Neural cell (in vitro differentiated cells): ENCODE measurements at regions not wholly inside any gene's neighbourhood (a gene's known extent, or its start where the extent isn't known, plus 50 kb on each side); places are given as distances from the start of the nearest gene placed in this dataset.

Source experiments
- H2AFZ ChIP-seq: fragments of 200-600, 300-800 bp; sonication (generic), shearing (Covaris generic); 2 replicates; pipeline ENCODE4 v1.6.0; 2014; ENCODE audit warnings: low read depth, mild to moderate bottlenecking, antibody characterized with exemption, low read length, moderate library complexity
- H3F3A ChIP-seq: fragments of 200-600 bp; shearing (Covaris generic); 2 replicates; pipeline ENCODE4 v1.6.1; 2016; ENCODE audit warnings: mild to moderate bottlenecking, moderate library complexity, mixed read lengths, antibody characterized with exemption, low read length; ENCODE audit not compliant: insufficient read depth, poor library complexity, severe bottlenecking
- H3K27ac ChIP-seq: fragments of 200-600, 300-800 bp; sonication (generic), shearing (Covaris generic); 2 replicates; pipeline ENCODE4 v1.5.1; 2014; ENCODE audit warnings: mild to moderate bottlenecking, low read length, moderate library complexity
- H3K27me3 ChIP-seq: fragments of 300-800, 200-600 bp; sonication (generic), shearing (Covaris generic); 2 replicates; pipeline ENCODE4 v1.6.0; 2014; ENCODE audit warnings: mild to moderate bottlenecking, low read depth, low read length, moderate library complexity; ENCODE audit not compliant: insufficient read depth
- H3K36me3 ChIP-seq: fragments of 300-800, 200-600 bp; sonication (generic), shearing (Covaris generic); 2 replicates; pipeline ENCODE4 v1.5.1; 2014; ENCODE audit warnings: mild to moderate bottlenecking, antibody characterized with exemption, low read length, moderate library complexity; ENCODE audit not compliant: insufficient read depth
- H3K4me2 ChIP-seq: fragments of 300-800, 200-600 bp; sonication (generic), shearing (Covaris generic); 2 replicates; pipeline ENCODE4 v1.6.0; 2014; ENCODE audit warnings: mild to moderate bottlenecking, low read length
- H3K4me3 ChIP-seq: fragments of 300-800, 200-600 bp; sonication (generic), shearing (Covaris generic); 2 replicates; pipeline ENCODE4 v1.5.1; 2014; ENCODE audit warnings: mild to moderate bottlenecking, low read length, moderate library complexity
- H3K79me2 ChIP-seq: fragments of 200-600 bp; shearing (Covaris generic); replicated peaks from 2 replicates; pipeline ENCODE4 v1.6.0; 2014; ENCODE audit warnings: mild to moderate bottlenecking, low read length, moderate library complexity; ENCODE audit not compliant: insufficient read depth
- H3K9ac ChIP-seq: fragments of 300-800, 200-600 bp; sonication (generic), shearing (Covaris generic); 2 replicates; pipeline ENCODE4 v1.6.1; 2016; ENCODE audit warnings: mild to moderate bottlenecking, low read length, mixed read lengths
- H3K9me2 ChIP-seq: fragments of 200-600 bp; shearing (Covaris generic); 2 replicates; pipeline ENCODE4 v1.6.1; 2016; ENCODE audit warnings: mild to moderate bottlenecking, low read length, mixed read lengths; ENCODE audit not compliant: insufficient read depth
- H3K9me3 ChIP-seq: fragments of 200-600, 300-800 bp; sonication (generic), shearing (Covaris generic); 2 replicates; pipeline ENCODE4 v1.6.1; 2016; ENCODE audit warnings: mild to moderate bottlenecking, mixed run types, low read length, moderate library complexity, mixed read lengths
- H4K20me1 ChIP-seq: fragments of 200-600 bp; shearing (Covaris generic); 2 replicates; pipeline ENCODE4 v1.6.1; 2016; ENCODE audit warnings: mild to moderate bottlenecking, mixed run types; ENCODE audit not compliant: insufficient read depth
- CTCF ChIP-seq: fragments of 450-650 bp; IDR thresholded peaks from 2 replicates; pipeline ENCODE4 v1.5.1; 2014; ENCODE audit warnings: antibody characterized with exemption, mild to moderate bottlenecking, moderate library complexity; ENCODE audit not compliant: poor library complexity, severe bottlenecking
- EP300 ChIP-seq: fragments of 450-650 bp; conservative IDR thresholded peaks from 2 replicates; pipeline ENCODE4 v1.6.1; 2014; ENCODE audit warnings: antibody characterized with exemption, mild to moderate bottlenecking, moderate library complexity; ENCODE audit not compliant: poor library complexity, severe bottlenecking
- EZH2 ChIP-seq: fragments of 200-600, 300-800 bp; shearing (Covaris generic), sonication (generic); IDR thresholded peaks from 2 replicates; pipeline ENCODE4 v1.6.1; 2014; ENCODE audit warnings: antibody characterized with exemption, low read length, borderline replicate concordance, mild to moderate bottlenecking; ENCODE audit not compliant: insufficient read depth, poor library complexity, severe bottlenecking
- MXI1 ChIP-seq: fragments of 450-650 bp; conservative IDR thresholded peaks from 2 replicates; pipeline ENCODE4 v1.6.1; 2014; ENCODE audit warnings: antibody characterized with exemption, mild to moderate bottlenecking; ENCODE audit not compliant: poor library complexity, severe bottlenecking
- POLR2AphosphoS5 ChIP-seq: IDR thresholded peaks from 2 replicates; pipeline ENCODE4 v1.6.1; 2012
- RAD21 ChIP-seq: fragments of 450-650 bp; conservative IDR thresholded peaks from 2 replicates; pipeline ENCODE4 v1.6.1; 2014; ENCODE audit warnings: antibody characterized with exemption, mild to moderate bottlenecking, moderate library complexity
- REST ChIP-seq: IDR thresholded peaks from 2 replicates; pipeline ENCODE4 v1.6.1; 2012; ENCODE audit warnings: borderline replicate concordance
- SMC3 ChIP-seq: fragments of 450-650 bp; conservative IDR thresholded peaks from 2 replicates; pipeline ENCODE4 v1.6.1; 2014; ENCODE audit warnings: antibody characterized with exemption, mild to moderate bottlenecking, moderate library complexity; ENCODE audit not compliant: poor library complexity
- TAF1 ChIP-seq: IDR thresholded peaks from 2 replicates; pipeline ENCODE4 v1.6.1; 2012; ENCODE audit warnings: low read depth

- no peak overlapping the region for H3K27ac ChIP-seq
- no peaks in the 10 kb centered on the region for H4K20me1 ChIP-seq
- no peaks in the 10 kb centered on the region for H3K9me2 ChIP-seq
- TF ChIP-seq POLR2AphosphoS5 (no peak), EP300 (no peak), RAD21 (no peak), CTCF (no peak), SMC3 (no peak), TAF1 (no peak)
- no peaks in the 10 kb centered on the region for H3K79me2 ChIP-seq
- H3K36me3 ChIP-seq = no peaks in the 10 kb centered on the region
- H3K27me3 ChIP-seq = no peaks in the 10 kb centered on the region
- H3K9me3 ChIP-seq = no peaks in the 10 kb centered on the region
- H2AFZ ChIP-seq = no peak overlapping the region
- H3K9ac ChIP-seq = no peak overlapping the region
- no peak overlapping the region for H3K4me3 ChIP-seq
- no peaks in the 10 kb centered on the region for H3F3A ChIP-seq
- H3K4me2 ChIP-seq = no peak overlapping the region
Measured at GRCh38 chr11:91303749-91304148, 920.9 kb upstream of the FAT3 start.

GRCh38 chr11:91299980-91300379, 924.6 kb upstream of the FAT3 start:
- H4K20me1 ChIP-seq = no peaks in the 10 kb centered on the region
- no peak for TF ChIP-seq EP300
- TF ChIP-seq EZH2 = no peak
- TF ChIP-seq TAF1 = no peak
- TF ChIP-seq SMC3 = no peak
- no peak for TF ChIP-seq POLR2AphosphoS5
- TF ChIP-seq MXI1 = no peak
- TF ChIP-seq REST = no peak
- TF ChIP-seq RAD21 = no peak
- TF ChIP-seq CTCF = no peak
- no peak overlapping the region for H3K9ac ChIP-seq
- no peaks in the 10 kb centered on the region for H3K27me3 ChIP-seq
- H3K4me3 ChIP-seq = no peak overlapping the region
- H3K79me2 ChIP-seq = no peaks in the 10 kb centered on the region
- H3K27ac ChIP-seq = no peak overlapping the region
- no peak overlapping the region for H3K4me2 ChIP-seq
- H2AFZ ChIP-seq = no peak overlapping the region
- no peaks in the 10 kb centered on the region for H3K36me3 ChIP-seq
- H3K9me2 ChIP-seq = no peaks in the 10 kb centered on the region
- H3K9me3 ChIP-seq = no peaks in the 10 kb centered on the region
- no peaks in the 10 kb centered on the region for H3F3A ChIP-seq
